ENCODE measurements at regions not wholly inside any gene's neighbourhood (a gene's known extent, or its start where the extent isn't known, plus 50 kb on each side); places are given as distances from the start of the nearest gene placed in this dataset.
"Not testable (repeated sequence)": the region's sequence is repeated elsewhere in the genome, so short reads cannot be mapped to it uniquely, and the experiment has no call there.

DNA sequence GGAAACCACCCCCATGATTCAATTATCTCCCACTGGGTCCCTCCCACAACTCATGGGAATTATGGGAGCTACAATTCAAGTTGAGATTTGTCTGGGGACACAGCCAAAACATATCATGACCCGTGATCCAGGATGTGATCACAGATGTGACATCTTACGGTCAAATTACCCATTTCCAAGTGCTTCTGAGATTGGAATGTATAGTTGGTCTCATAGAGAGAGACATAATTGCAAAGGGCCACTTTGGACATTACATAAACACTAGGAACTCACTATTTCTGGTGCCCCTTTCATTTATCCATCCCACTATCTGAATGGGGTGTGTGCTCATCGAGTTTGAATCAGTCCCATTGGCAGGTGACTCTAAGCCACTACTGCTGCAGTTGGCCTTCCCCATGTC lies 204.5 kb downstream of the PHLDA1 start:
- no peak for DNase-seq

DNA sequence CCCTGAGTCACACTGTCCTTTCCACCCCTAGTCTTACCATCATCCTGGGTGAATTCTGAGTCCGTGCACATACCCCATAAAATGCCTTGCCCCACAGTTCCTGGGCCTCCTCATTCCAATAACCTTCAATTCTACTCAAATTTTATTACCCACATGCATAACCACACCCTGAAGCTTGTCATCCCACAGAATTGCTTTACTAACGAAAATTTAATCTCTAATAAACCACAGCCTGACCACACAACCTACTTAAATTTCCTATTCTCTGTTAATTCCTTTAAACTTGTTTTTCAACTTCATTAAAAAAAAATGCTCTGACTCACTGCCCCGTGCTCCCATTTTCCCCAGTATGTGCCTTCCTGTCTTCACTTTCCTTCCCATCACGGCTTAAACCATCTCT lies 205.9 kb downstream of the PHLDA1 start:
- DNase-seq, result no peak

DNA sequence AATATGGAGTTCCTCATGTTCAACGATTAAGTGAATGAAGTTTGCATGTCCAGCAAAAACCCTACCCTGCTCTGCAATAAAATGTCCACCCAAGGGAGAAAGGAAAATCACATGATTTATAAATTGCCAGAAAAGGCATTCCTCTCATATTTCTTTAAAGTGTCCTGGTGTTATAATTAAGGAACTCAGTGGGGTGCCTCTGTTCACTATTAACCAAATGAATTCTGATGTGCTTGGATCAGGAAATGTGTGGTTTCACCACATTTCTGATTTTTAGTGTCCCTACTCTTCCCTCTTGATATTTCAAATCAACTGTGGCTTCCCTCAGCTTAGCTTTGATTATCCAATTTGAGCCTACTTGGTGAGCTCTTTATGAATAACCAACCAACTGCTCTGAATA lies 208.1 kb downstream of the PHLDA1 start:
- DNase-seq, result no peak

DNA sequence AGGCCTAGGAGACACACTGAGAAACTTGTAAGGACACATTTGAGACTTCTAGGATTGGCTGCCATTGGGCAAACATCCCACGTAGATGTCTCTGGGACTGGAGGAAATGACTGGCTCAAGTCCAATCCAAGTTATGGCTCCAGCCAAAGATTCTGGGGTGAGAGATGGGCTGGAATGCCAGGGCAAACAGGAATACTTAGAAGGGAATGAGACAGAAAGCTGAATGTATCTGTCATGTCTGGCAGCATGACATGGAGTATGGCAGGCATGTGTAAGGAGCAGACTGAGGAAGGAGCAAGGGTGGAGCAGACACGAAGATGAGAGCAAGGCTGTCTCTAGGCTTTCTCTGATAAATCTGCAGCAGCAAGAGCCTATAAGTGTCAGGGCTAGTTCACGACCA lies 209.2 kb downstream of the PHLDA1 start:
- no peak for DNase-seq

DNA sequence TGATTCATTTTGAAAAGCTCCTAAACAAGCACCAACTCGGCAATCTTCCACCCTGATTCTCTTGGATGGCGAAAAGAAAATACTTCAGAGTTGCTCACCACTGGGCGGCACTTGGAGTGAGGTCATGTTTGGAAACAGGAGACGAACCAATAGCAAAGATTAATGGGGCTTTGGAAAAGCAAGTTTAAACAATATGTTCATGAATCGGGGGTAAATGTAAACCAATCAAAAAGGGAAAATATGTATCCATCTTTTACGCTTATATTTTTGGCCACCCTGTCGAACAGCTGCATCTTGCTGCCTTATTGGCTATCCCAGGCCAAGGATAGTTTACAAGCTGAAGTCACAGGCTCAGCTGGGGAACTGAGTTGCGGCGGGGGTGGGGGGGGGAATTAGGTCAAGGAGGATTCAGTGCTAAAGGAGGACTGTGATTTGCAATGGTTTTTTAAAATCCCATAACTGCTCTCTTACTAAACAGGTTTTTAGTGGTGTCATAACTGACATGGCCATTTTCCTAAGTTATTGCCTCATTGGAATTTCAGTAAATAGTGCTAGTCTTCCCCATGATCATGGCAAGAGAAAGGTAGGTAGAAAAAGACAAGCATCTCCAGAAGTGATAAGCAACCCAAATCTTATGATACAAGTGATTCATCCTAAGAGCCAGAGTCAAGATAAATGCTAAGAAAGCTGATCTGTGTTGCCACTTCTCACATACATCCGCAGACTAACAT lies 210.6 kb downstream of the PHLDA1 start:
- DNase-seq, result no peak

DNA sequence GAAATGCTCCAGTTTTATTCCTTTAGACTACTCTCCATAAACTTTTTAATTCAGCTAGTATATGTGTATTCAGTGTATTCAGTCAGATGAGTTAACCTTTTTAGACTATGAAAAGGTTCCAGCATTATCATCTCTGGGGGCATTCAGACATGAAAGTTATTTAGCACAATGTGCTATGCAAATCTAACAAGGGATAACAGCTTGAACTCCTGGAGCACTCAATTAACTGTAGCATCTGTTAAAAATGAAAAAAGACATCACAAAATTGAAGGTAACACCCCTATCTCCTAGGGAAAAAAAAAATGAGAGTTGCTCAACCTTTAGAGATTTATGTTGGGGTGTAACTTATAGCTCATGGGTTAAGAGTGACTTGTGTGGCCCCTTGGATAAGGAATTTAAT lies 211.5 kb downstream of the PHLDA1 start:
- no peak for DNase-seq

DNA sequence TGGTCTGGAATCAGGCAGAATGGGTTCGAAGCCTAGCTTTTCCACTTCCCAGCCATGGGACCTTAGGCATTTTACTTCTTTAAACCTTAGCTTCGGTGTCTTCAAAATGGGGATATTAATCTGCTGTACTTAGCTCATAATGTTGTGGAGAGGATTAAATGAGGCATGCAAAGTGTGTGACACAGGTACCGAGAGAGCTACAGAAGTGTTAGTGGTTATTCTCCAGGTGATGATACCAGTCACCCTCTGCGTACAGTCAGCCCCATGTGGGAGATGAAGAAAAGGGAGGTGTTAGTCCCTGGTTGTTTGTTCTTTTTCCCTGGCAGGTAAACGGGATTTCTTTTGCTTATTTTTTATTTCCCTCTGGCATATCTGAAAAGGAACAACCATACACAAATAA lies 212.1 kb downstream of the PHLDA1 start:
- no peak for DNase-seq

DNA sequence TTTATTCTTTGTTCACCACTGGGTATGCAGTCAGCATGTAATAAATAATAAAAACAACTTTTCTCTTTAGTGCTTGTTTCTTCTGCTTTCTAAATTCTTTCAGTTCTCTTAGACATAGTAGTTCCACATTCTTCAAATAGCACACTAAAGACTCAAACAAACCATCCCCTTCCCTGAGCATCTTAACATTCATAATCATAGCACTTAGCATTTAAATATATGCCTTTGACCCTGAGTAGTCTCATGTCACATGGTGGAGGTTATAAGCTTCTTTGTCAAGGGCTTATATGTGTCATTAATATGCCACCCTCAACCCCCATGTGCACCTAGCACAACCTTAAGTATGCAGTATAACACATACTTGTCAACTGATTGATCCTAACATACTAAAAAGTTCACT lies 212.7 kb downstream of the PHLDA1 start:
- DNase-seq, result peak; percentile 36

DNA sequence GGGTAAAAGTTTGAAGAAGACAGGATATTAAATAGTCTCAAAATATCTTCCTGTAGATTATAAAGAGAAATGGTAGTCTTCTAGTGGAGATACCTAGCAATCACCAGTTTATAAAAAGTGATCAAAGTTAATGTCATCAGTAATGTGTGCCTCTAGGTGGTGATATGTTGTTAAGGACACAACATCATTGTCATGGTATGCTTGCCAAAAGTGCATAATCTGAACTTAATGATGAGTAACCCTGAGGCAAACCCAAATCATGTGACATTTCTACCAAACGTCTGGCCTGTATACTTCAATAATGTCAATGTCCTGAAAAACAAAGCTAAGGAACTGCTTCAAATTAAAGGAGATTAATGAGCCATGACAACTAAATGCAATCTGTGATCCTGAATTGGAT lies 214.7 kb downstream of the PHLDA1 start:
- peak; percentile 53 for DNase-seq

DNA sequence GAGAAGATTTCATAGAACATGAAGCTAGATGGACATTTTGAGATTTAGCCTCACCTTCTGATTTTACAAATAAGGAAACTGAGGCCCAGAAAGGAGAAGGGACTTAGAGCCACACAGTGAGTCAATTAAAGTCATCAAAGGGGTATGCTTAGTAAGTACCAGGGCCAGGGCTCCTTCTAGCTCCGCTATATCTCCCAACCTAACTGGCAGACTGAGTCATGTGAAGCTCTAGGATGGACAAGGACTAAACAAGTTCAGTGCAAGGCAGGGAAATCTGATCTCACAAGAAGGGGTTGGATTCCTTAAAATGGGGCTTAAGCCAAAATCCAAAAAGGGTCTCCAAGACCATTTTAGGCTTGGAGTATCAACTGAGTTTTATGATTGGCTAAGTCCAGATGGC lies 215.8 kb downstream of the PHLDA1 start:
- DNase-seq, result no peak

DNA sequence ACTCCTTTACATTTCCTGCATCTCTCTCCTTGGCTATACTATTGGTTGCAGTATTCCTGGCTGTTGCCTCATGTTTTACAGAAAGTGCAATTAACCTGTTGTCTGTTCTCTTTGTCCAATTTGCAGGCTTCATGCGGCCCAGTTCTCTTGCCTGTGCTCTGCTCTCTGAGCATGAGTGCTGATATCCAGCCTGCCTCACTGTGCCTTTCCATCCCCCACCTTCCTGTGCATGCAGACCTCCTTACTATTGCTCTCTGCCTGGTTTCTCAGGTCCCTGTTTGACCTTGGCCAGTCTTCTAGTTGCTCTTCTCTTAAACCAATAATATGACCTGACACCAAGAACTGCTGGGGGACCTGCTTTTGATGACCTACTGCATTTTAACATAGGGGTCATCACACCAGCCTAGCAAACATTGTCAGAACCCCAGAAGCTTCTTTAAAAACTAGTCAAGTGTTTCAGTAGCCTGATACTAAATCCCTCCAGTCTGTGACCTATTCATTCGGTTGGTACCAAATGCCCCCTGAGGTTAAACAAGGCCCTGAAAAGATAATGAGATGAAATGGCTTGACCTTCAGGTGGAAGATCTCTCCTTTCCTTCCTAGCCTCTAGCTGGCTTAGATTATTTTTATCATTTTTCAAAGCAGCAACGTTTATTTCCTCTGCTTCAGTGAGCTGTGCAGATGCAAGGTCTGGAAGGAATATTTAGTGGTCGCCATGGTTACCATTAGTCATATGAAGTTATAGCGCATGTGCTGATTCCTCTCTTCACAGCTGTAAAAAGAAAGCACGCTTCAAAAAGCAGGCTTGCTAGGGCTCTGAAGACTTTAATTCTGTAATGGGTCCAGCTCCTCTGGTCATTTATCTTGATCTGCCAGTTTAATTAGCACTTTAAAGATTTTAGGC lies 216.5 kb downstream of the PHLDA1 start:
- DNase-seq, result peak; percentile 48

DNA sequence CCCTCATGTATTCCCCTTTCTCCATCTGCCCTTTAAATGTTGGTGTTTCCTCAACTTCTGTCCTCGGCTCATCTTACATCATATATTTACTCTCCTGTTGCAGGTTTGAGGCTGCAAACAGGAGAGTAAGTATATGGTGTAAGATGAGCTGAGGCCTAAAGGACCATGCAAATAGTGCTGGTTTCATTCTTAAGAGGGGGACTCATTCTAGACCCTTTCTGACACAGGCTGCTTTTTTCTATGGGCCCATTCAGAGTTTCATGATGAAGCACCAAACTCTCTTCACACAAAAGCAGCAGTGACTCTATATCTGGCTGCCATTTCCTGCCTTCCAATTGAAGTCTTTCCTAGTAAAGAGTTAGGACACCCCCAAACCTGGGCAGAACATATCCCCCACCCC lies 218.5 kb downstream of the PHLDA1 start:
- DNase-seq, result no peak

DNA sequence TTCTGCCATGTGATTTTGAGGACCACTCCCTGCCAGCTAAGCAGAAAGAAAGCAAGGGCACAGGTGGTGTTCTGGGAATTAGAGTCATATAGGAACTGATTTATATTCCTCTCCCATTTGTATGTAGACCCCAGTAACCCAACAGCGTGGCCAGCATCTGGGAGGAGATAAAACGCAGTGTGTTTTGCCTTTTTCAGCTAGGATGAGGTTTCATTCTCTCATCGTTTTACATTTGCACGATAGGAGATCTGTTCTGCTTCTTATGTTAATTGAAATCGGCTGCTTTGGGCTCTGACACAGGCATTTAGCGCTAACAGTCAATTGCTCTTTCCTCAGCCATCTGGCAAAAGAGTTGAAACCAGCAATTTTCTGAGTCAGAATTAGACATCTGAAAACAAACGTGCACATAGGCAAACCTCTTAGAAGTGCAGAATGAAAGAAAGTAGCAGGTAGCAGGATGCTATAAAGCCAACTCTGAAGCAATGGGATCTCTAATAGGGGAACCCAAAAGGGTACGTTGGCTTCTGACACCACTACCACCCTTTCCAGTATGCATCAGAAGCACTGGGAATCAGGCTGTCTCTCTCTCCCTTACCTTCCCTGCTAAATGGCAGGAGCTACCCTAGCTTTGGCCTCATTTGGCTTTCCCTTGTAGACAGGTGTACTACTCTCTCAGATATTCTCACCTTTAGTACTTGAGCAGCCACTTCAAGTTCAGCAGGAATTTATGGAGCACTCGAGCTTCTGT lies 219.1 kb downstream of the PHLDA1 start:
- DNase-seq, result no peak

DNA sequence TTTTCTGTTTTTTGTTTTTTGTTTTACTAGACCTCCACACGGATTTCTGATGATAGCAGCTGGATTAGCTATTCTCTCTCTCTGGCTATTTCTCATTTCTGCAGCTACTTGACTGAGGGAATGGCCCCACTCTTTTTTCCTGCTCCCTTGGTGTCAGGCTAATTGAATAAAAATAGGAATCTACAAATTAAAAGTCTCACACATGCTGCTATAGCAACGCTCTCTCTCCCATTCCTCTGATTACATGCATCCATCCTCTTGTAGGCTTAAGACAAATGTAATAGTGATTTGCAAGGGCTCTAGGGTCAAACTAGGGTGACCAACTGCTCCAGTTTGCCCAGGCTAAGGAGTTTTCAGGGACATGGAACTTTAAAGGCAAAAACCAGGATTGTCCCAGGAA lies 221.8 kb downstream of the PHLDA1 start:
- no peak for DNase-seq

DNA sequence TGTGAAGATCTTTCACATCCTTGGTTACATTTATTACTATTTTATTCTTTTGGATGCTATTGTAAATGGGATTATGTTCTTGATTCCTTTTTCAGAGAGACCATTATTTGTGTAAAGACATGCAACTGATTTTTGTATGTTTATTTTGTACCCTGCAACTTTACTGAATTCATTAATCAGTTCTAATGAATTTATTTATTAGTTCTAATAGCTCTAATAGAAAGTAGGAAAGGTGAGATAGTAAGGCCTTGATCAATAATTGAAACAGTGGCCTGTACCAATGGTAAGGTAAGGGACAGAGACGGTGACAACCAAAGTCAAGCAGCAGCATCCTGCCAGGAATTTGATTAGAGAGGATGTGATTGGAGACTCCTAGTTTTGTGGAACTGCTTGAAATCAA lies 224.1 kb downstream of the PHLDA1 start:
- no peak for DNase-seq

DNA sequence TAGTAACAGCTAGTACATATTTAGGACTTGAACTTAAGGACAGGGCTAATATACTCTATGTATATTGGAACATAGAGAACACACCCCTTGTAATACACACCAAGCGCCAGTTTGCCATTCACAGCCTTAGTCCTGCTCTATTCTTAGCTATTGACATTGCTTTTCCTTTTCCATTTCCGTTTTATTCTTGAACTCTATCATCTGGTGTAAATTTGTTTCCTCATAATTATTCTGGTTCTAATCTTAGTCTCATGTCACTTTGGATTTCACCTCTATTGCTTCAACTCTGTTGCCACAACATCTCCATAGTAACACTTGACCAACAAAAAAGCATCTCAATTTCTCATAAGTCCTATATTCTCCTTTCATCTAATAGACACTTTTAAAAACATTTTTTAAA lies 225.7 kb downstream of the PHLDA1 start:
- DNase-seq, result no peak

DNA sequence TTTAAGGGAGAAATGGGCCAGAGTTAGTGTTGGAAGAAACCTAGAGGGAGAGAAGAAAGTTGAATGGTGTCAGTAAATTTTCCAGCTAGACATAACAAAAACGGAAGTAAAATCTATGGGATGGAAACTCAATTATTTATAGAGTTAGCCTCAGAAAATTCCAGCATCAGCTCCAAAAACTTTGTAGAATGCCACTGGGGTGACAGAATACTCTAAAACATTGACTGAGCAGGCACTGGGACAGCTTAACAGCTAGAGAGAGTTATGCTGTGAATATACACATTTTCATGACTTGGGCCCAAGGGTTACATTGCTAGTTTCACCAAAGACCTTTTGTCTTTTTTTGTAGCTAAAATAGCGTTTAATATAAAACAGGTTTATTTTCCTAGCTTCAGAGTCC lies 226.3 kb downstream of the PHLDA1 start:
- DNase-seq, result no peak

DNA sequence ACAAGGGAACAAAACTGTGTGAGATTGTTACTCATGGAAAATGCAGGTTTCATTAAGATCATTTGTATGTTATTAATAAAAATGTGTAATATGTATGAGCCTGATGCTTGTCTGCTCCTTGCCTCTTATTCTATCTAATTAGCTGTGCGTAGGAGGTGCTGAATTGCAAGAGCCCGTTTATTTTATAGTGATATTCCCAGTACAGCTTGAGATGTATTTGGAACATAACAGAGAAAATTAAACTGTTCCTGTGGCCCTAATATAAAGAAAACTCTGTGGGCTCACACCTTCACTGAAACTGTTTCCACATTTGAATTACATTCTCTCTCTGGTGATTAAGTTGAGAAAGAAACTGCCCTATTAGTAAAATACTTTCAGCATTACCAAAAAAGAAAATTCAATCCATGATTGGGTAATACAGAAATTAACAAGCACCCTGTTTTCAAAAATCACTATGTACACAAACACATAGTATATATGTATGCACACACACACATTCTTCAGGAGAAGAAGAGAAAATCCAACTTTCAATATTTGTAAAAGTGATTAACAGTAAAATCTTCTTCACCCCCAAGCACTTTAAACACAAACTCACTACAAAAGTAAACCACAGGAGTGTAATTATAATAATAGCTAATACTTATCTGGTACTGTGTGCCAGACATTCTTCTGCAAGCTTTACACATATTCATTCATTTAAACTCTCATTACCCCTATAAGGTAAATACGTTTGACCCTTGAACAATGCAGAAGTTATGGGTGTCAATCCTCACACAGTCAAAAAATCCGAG lies 233.2 kb downstream of the PHLDA1 start:
- DNase-seq, result no peak

DNA sequence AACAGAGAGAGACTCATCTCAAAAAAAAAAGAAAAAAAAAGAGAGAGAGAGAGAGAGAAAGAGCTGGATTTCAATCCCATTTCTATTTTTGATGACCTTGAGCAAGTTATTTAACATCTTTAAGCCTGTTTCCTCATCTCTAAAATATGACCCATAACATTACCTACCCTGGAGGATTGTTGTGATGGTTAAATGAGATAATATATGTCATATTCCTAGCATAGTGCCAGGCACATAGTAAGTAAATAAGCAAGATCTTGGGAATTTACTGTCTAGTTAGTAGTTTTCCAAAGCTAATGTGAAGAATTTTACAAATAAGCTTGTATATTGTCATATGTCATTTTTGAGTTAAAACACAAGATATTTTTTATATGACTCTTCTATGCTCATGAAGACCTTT lies 236.5 kb downstream of the PHLDA1 start:
- DNase-seq, result no peak

DNA sequence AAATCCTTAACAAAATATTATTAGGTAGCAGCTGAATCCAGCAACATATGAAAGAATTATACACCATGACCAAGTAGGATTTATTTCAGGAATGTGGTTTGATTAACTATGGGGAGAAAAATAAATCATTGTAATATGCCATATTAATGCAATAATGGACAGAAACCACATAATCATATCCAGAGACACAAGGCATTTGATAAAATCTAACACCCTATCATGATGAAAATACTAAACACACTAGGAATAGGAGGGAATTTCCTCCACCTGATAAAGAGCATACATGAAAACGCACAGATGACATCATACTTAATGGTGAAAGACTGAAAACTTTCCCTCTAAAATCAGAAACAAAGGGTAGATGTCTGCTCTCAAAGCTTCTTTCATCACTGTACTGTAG lies 238.9 kb downstream of the PHLDA1 start:
- DNase-seq, result no peak

DNA sequence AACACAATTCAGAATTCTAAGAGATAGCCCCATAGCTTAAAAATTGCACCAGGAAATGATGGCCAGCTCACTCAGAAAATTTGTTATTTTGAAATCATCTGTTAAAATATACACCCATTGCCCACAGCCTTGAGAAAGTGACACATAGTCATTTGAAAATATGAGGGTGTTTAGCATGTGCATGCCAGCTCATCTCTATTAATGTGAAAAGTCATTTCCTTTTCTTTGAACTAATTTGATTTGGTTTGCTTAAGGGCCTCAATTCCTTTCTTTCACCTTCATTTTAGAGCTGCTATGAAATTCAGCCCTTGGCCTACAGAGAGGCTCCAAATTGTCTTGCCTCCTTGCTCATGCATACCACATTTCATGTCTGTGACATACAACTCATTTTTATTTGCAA lies 241.4 kb downstream of the PHLDA1 start:
- DNase-seq, result no peak

DNA sequence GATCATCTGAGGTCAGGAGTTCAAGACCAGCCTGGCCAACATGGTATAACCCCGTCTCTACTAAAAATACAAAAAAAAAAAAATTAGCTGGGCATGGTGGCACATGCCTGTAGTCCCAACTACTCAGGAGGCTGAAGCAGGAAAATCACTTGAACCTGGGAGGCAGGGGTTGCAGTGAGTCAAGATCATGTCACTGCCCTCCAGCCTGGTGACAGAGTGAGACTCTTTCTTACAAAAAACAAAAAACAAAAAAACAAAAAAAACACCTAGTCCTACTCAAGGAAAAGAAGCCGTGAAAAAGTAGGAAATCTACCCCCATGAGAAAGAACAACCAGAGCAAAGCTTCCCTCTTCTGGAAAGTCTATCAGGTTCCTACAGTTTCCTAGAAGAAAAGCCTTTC lies 244.4 kb downstream of the PHLDA1 start:
- not testable (repeated sequence) for DNase-seq

DNA sequence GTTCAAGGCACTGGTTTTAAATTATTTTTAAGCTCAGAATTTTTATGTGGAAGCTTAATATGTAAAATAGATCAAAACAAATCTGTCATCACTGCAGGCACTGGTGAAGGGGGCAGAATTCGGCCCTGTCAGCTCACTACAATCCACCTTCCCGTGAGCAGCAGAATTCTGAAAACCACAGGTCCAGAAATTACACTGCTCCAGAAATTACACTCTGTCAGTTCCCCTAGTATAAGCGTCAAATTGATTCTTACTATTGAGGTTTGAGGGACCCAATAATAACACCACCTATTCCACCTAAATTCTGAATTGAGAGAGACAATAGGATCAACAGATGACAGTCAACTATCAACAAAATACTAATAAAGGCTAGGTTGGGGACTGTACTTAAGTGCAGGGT lies 245.5 kb downstream of the PHLDA1 start:
- DNase-seq, result no peak
